ENCODE measurements at regions not wholly inside any gene's neighbourhood (a gene's known extent, or its start where the extent isn't known, plus 50 kb on each side); places are given as distances from the start of the nearest gene placed in this dataset.
"Not testable (repeated sequence)": the region's sequence is repeated elsewhere in the genome, so short reads cannot be mapped to it uniquely, and the experiment has no call there.

GRCh38 chr6:87753131-87753685 lies 51.2 kb upstream of the AKIRIN2 start:
- no peak for DNase-seq
- H3K9me3 Mint-ChIP-seq = no peaks in the 10 kb centered on the region
- peaks cover 3% of the 10 kb centered on the region for H3K27me3 Mint-ChIP-seq (ENCODE audit: low read depth)
- no peak for ATAC-seq
- no peak overlapping the region for H3K4me3 Mint-ChIP-seq
- peaks cover 12% of the 10 kb centered on the region for H3K4me1 Mint-ChIP-seq (ENCODE audit: low read depth)
- H3K36me3 Mint-ChIP-seq (ENCODE audit: insufficient read depth) = no peaks in the 10 kb centered on the region

DNA sequence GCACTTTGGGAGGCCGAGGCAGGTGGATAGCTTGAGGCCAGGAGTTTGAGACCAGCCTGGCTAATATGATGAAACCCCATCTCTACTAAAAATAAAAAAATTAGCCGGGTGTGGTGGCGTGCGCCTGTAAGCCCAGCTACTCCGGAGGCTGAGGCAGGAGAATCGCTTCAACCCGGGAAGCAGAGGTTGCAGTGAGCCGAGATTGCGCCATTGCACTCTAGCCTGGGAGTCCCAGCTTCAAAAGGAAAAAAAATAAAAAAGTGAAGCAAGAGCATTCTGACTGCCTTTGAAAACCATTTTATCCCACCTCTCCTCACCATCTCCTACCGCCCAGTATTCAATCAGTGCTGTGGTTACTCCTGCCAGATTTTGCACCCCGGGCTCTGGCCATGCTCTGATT lies 50.5 kb upstream of the AKIRIN2 start:
- H3K4me3 Mint-ChIP-seq; ATAC-seq; H3K27me3 Mint-ChIP-seq (ENCODE audit: low read depth); H3K9me3 Mint-ChIP-seq; H3K36me3 Mint-ChIP-seq (ENCODE audit: insufficient read depth); DNase-seq: not testable (repeated sequence)
- H3K4me1 Mint-ChIP-seq (ENCODE audit: low read depth) = peaks cover 12% of the 10 kb centered on the region

All from activated T-cell treated with anti-CD3 and anti-CD28 coated beads, Interleukin-2, amount 50 U/mL, for 4 hours (primary cell).